ENCODE measurements at regions not wholly inside any gene's neighbourhood (a gene's known extent, or its start where the extent isn't known, plus 50 kb on each side); places are given as distances from the start of the nearest gene placed in this dataset.

DNA sequence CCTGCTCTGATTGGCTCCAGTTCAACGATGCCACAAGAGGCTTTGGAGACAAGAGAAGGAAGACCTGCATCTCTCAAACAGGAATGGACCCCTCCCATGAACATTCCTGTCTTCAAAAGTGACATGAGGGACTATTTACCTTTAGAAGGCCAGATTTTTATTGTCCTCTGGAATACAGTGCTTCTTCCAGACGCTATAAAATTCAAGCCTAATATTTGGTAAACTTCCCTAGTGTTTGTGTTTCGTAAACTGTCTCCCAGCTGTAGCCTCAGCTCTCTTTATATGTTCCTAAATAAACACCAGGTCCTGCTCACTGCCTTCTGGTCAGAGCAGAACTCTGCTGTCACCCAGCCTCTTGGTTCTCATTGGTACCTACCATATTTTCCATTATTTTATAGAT lies 157.8 kb downstream of the CCDC34 start:
- TF ChIP-seq CTCF (IDR thresholded peaks at IDR 0.05): no peak
- TF ChIP-seq POLR2A (IDR thresholded peaks at IDR 0.05): no peak
- TF ChIP-seq POLR2AphosphoS5 (IDR thresholded peaks at IDR 0.05; ENCODE audit: insufficient read depth in 1 of 2, low read depth in 1 of 2): no peak
